Neural progenitor cell (in vitro differentiated cells): ENCODE measurements at regions not wholly inside any gene's neighbourhood (a gene's known extent, or its start where the extent isn't known, plus 50 kb on each side); places are given as distances from the start of the nearest gene placed in this dataset.

Source experiments
- DNase-seq: peaks from one replicate; pipeline ENCODE4 v3.0.0-alpha.2; 2016; ENCODE audit warnings: low spot score
- H2AFZ ChIP-seq: fragments of 200-600 bp; sonication (generic); replicated peaks from 2 replicates; pipeline ENCODE4 v1.6.1; 2016; ENCODE audit warnings: antibody characterized with exemption
- H3F3A ChIP-seq: fragments of 200-600 bp; sonication (generic); 2 replicates; pipeline ENCODE4 v1.6.1; 2016; ENCODE audit warnings: antibody characterized with exemption, low read depth
- H3K27ac ChIP-seq: fragments of 200-600 bp; sonication (generic); 2 replicates; pipeline ENCODE4 v1.5.1; 2016; ENCODE audit warnings: mild to moderate bottlenecking
- H3K27me3 ChIP-seq: fragments of 200-600 bp; sonication (generic); 2 replicates; pipeline ENCODE4 v1.6.1; 2016; ENCODE audit warnings: mild to moderate bottlenecking, moderate library complexity
- H3K36me3 ChIP-seq: fragments of 200-600 bp; sonication (generic); 2 replicates; pipeline ENCODE4 v1.5.1; 2016
- H3K4me1 ChIP-seq: fragments of 200-600 bp; sonication (generic); 2 replicates; pipeline ENCODE4 v1.6.1; 2016; ENCODE audit warnings: mixed run types
- H3K4me2 ChIP-seq: fragments of 200-600 bp; sonication (generic); 2 replicates; pipeline ENCODE4 v1.6.1; 2016
- H3K4me3 ChIP-seq: fragments of 200-600 bp; sonication (generic); 2 replicates; pipeline ENCODE4 v1.5.1; 2016
- H3K79me2 ChIP-seq: fragments of 200-600 bp; sonication (generic); 2 replicates; pipeline ENCODE4 v1.6.1; 2016; ENCODE audit warnings: low read depth
- H3K9ac ChIP-seq: fragments of 200-600 bp; sonication (generic); 2 replicates; pipeline ENCODE4 v1.6.1; 2016
- H3K9me3 ChIP-seq: fragments of 200-600 bp; sonication (generic); 2 replicates; pipeline ENCODE4 v1.5.1; 2016; ENCODE audit warnings: low read depth
- H4K20me1 ChIP-seq: fragments of 200-600 bp; sonication (generic); 2 replicates; pipeline ENCODE4 v1.6.1; 2016; ENCODE audit warnings: low read depth
- H3K27ac Mint-ChIP-seq: 3 replicates; pipeline ENCODE4 v1.8.0; 2021; ENCODE audit warnings: mixed read lengths
- H3K27me3 Mint-ChIP-seq: 2 replicates; pipeline ENCODE4 v1.8.0; 2022; ENCODE audit warnings: low read depth, mild to moderate bottlenecking, inconsistent platforms, moderate library complexity, mixed read lengths; ENCODE audit not compliant: insufficient read depth
- H3K36me3 Mint-ChIP-seq: 3 replicates; pipeline ENCODE4 v1.8.0; 2021; ENCODE audit warnings: mixed read lengths
- H3K4me1 Mint-ChIP-seq: 3 replicates; pipeline ENCODE4 v1.8.0; 2021; ENCODE audit warnings: mixed read lengths
- H3K4me3 Mint-ChIP-seq: 3 replicates; pipeline ENCODE4 v1.8.0; 2021; ENCODE audit warnings: mild to moderate bottlenecking, moderate library complexity, mixed read lengths
- H3K9me3 Mint-ChIP-seq: 3 replicates; pipeline ENCODE4 v1.8.0; 2020; ENCODE audit warnings: mixed read lengths
- EZH2 ChIP-seq: fragments of 200-600 bp; sonication (generic); IDR thresholded peaks from 2 replicates; pipeline ENCODE4 v1.6.1; 2017; ENCODE audit warnings: antibody characterized with exemption, mild to moderate bottlenecking, moderate library complexity
- EZH2phosphoT487 ChIP-seq: fragments of 200-600 bp; sonication (generic); IDR thresholded peaks from 2 replicates; pipeline ENCODE4 v1.6.1; 2017; ENCODE audit warnings: antibody characterized with exemption
- TF ChIP-seq, protein P1 (sequence below): fragments of 200-600 bp; sonication (generic); IDR thresholded peaks from 2 replicates; pipeline ENCODE4 v1.5.1; 2017; ENCODE audit warnings: antibody characterized with exemption, mild to moderate bottlenecking

DNA sequence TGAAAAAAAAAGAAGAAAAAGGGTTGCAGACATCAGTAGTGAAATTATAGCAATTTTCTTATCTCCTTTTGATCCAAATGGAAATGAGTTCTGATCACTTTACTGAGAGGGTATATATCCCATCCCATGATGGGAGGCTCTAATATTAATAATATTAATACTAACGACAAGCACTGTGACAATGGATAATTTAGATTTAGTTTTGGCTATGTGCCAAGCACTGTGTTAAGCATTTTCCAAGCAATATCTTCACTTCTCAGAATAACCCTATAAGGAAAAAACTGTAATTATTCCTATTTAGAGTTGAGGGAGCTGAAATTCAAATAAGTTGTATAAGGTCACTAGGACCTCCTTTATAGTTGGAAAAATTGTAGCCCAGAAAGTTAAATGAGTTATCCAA is 58.4 kb upstream of the ASTN2 start:
- Histone ChIP-seq H3K9ac (no peak overlapping the region), H3K79me2 (no peaks in the 10 kb centered on the region), H4K20me1 (no peaks in the 10 kb centered on the region), H3K27me3 (no peaks in the 10 kb centered on the region), H3K9me3 (no peaks in the 10 kb centered on the region), H3F3A (no peaks in the 10 kb centered on the region), H3K36me3 (no peaks in the 10 kb centered on the region), H3K27ac (no peak overlapping the region), H3K4me3 (no peak overlapping the region), H2AFZ (no peak overlapping the region), H3K4me1 (no peaks in the 10 kb centered on the region), H3K4me2 (no peak overlapping the region)
- H3K36me3 Mint-ChIP-seq, result no peaks in the 10 kb centered on the region
- no peak for DNase-seq
- TF ChIP-seq EZH2phosphoT487, result no peak
- no peak for TF ChIP-seq EZH2
- TF ChIP-seq, protein P1, sequence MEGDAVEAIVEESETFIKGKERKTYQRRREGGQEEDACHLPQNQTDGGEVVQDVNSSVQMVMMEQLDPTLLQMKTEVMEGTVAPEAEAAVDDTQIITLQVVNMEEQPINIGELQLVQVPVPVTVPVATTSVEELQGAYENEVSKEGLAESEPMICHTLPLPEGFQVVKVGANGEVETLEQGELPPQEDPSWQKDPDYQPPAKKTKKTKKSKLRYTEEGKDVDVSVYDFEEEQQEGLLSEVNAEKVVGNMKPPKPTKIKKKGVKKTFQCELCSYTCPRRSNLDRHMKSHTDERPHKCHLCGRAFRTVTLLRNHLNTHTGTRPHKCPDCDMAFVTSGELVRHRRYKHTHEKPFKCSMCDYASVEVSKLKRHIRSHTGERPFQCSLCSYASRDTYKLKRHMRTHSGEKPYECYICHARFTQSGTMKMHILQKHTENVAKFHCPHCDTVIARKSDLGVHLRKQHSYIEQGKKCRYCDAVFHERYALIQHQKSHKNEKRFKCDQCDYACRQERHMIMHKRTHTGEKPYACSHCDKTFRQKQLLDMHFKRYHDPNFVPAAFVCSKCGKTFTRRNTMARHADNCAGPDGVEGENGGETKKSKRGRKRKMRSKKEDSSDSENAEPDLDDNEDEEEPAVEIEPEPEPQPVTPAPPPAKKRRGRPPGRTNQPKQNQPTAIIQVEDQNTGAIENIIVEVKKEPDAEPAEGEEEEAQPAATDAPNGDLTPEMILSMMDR, result no peak
- H3K27me3 Mint-ChIP-seq, result no peaks in the 10 kb centered on the region
- no peaks in the 10 kb centered on the region for H3K4me1 Mint-ChIP-seq
- no peak overlapping the region for H3K27ac Mint-ChIP-seq
- H3K4me3 Mint-ChIP-seq, result no peak overlapping the region
- no peaks in the 10 kb centered on the region for H3K9me3 Mint-ChIP-seq

DNA sequence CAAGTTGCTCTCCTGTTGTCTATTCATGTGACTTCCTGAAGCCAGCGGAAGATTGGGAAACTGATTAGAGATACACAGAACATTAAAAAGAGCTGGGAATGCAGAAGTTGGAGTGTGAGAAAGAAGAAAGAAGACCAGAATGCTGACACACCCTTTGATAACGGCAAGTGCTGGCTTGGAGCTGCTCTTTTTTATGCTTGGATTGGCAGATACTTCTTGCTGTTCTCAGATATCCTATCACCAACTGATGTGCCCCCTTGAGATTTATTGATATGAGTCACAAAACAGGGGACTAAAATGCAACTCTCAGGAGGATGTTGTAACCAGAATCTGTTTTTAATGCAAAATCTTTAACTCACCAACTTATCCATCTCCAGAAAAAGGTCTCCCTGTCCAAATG is 56.0 kb upstream of the ASTN2 start:
- Histone ChIP-seq H3K4me1 (no peaks in the 10 kb centered on the region), H3K79me2 (no peaks in the 10 kb centered on the region), H3K27me3 (no peaks in the 10 kb centered on the region), H3F3A (no peaks in the 10 kb centered on the region), H3K4me2 (no peak overlapping the region), H3K9ac (no peak overlapping the region), H3K9me3 (no peaks in the 10 kb centered on the region), H3K27ac (no peak overlapping the region), H3K36me3 (no peaks in the 10 kb centered on the region), H3K4me3 (no peak overlapping the region), H2AFZ (no peak overlapping the region), H4K20me1 (no peaks in the 10 kb centered on the region)
- Mint-ChIP-seq H3K4me1 (no peaks in the 10 kb centered on the region), H3K4me3 (no peak overlapping the region), H3K27ac (no peak overlapping the region), H3K36me3 (no peaks in the 10 kb centered on the region), H3K9me3 (no peaks in the 10 kb centered on the region), H3K27me3 (no peaks in the 10 kb centered on the region)
- no peak for TF ChIP-seq EZH2phosphoT487
- no peak for TF ChIP-seq EZH2
- TF ChIP-seq, protein P1, result no peak
- no peak for DNase-seq

DNA sequence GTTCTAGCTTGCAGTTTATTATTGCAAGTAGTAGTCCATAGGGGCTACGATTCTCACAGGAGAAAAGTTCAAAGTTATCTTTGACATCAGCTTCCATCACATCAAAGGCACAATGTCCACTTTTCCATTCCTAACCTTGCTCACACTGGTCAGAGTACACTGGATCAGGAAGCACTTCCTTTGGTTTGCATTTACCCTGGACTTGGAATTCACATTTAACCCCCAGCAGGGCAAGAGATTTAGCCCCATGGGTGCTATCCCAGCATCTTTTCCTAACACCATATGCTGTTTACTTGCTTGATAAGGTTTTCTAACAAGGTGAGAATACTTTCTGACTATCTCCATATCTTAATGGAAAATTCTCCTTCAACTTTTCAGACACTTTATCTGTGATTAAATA is 55.6 kb upstream of the ASTN2 start:
- Histone ChIP-seq H2AFZ (no peak overlapping the region), H3K79me2 (no peaks in the 10 kb centered on the region), H4K20me1 (no peaks in the 10 kb centered on the region), H3K4me3 (no peak overlapping the region), H3F3A (no peaks in the 10 kb centered on the region), H3K27ac (no peak overlapping the region), H3K4me1 (no peaks in the 10 kb centered on the region), H3K27me3 (no peaks in the 10 kb centered on the region), H3K4me2 (no peak overlapping the region), H3K9ac (no peak overlapping the region), H3K36me3 (no peaks in the 10 kb centered on the region), H3K9me3 (no peaks in the 10 kb centered on the region)
- no peak overlapping the region for H3K4me3 Mint-ChIP-seq
- DNase-seq, result no peak
- no peaks in the 10 kb centered on the region for H3K4me1 Mint-ChIP-seq
- no peaks in the 10 kb centered on the region for H3K9me3 Mint-ChIP-seq
- H3K36me3 Mint-ChIP-seq, result no peaks in the 10 kb centered on the region
- TF ChIP-seq EZH2, result no peak
- TF ChIP-seq, protein P1, result no peak
- TF ChIP-seq EZH2phosphoT487, result no peak
- H3K27me3 Mint-ChIP-seq, result no peaks in the 10 kb centered on the region
- no peak overlapping the region for H3K27ac Mint-ChIP-seq

DNA sequence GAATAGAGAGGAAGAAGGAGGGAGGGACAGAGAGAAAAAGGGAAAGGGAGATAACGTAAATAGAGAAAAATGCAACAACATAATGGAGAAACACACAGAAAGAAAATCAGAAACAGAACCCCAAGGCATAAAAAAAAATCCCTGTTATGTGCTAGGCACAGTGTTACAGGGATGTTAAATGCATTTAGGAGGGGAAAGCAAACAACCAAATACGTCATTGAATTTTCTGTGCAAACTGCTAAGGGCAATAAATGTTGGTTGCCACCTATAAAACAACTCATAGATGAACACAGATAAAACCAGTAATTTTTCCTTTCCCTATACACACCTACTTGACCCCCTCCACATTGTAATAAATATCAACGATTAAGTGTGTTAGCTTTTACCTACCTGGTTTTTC is 51.3 kb upstream of the ASTN2 start:
- no peak overlapping the region for H3K27ac Mint-ChIP-seq
- Histone ChIP-seq H3K79me2 (no peaks in the 10 kb centered on the region), H2AFZ (no peak overlapping the region), H3K36me3 (no peaks in the 10 kb centered on the region), H3K4me3 (no peak overlapping the region), H3K9me3 (no peaks in the 10 kb centered on the region), H3F3A (no peaks in the 10 kb centered on the region), H3K4me2 (no peak overlapping the region), H3K27ac (no peak overlapping the region), H3K4me1 (peaks cover 6% of the 10 kb centered on the region), H4K20me1 (no peaks in the 10 kb centered on the region), H3K27me3 (no peaks in the 10 kb centered on the region), H3K9ac (no peak overlapping the region)
- no peaks in the 10 kb centered on the region for H3K36me3 Mint-ChIP-seq
- no peak overlapping the region for H3K4me3 Mint-ChIP-seq
- H3K27me3 Mint-ChIP-seq, result peaks cover 8% of the 10 kb centered on the region
- H3K9me3 Mint-ChIP-seq, result no peaks in the 10 kb centered on the region
- peaks cover 2% of the 10 kb centered on the region for H3K4me1 Mint-ChIP-seq
- DNase-seq, result no peak
- TF ChIP-seq, protein P1, result no peak
- no peak for TF ChIP-seq EZH2phosphoT487
- no peak for TF ChIP-seq EZH2
